Gastroesophageal sphincter (tissue), 3 donors: ENCODE measurements at regions not wholly inside any gene's neighbourhood (a gene's known extent, or its start where the extent isn't known, plus 50 kb on each side); places are given as distances from the start of the nearest gene placed in this dataset.

Source experiments
- CTCF ChIP-seq, 4 experiments: fragments of 200-600 bp in 2 of 4; fragments of 450-650 bp in 2 of 4; sonication (generic) in 1 of 4; IDR thresholded peaks; one replicate each; pipeline ENCODE4 v1.5.1; 2017 to 2019; ENCODE audit warnings: antibody characterized with exemption in 4 of 4, mild to moderate bottlenecking in 2 of 4, moderate library complexity in 2 of 4
- EP300 ChIP-seq: sonication (generic); formaldehyde crosslinking; IDR thresholded peaks from one replicate; pipeline ENCODE4 v1.6.1; 2017; ENCODE audit warnings: antibody characterized with exemption, mild to moderate bottlenecking
- POLR2A ChIP-seq, 2 donors: fragments of 450-650 bp; IDR thresholded peaks; one replicate each; pipeline ENCODE4 v1.6.1; 2017; ENCODE audit warnings: antibody characterized with exemption in 2 of 2, mild to moderate bottlenecking in 2 of 2, moderate library complexity in 1 of 2
- POLR2AphosphoS5 ChIP-seq: sonication (generic); formaldehyde crosslinking; IDR thresholded peaks from one replicate; pipeline ENCODE4 v1.6.1; 2017; ENCODE audit warnings: antibody characterized with exemption

- TF ChIP-seq CTCF (IDR thresholded peaks at IDR 0.05) (no peak), POLR2AphosphoS5 (no peak), POLR2A (IDR thresholded peaks at IDR 0.05) (no peak), EP300 (no peak)
Observed at GRCh38 chr5:104312481-104312880, 749.9 kb upstream of the NUDT12 start.
